ENCODE measurements at regions not wholly inside any gene's neighbourhood (a gene's known extent, or its start where the extent isn't known, plus 50 kb on each side); places are given as distances from the start of the nearest gene placed in this dataset.

DNA sequence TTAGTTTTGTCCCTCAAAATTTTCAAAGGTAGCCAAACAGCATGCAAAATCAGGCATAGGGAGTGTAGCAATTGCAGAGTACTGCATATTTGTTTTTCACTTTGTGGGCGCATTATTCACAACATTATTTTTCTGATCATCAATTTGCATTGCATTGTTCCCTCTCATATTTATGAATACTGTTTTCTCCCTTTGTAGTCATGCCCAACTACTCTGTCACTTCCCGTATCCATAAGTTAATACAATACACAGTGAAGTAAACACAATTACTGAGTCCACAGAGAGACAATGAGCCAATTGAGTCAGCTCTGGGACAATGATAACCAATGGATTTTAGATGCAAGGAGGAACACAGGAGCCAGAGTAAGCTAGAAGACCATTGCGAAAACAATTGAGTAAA, 944.0 kb upstream of the ADGRL4 start:
- no peak overlapping the region for H2AFZ ChIP-seq (ENCODE audit: low read length)
- no TSS peak for BruUV-seq (replicated peaks)
- no peak overlapping the region for H3K4me3 ChIP-seq (replicated peaks in 1 of 3; ENCODE audit: insufficient read depth in 1 of 3, low read depth in 2 of 3, low read length in 3 of 3)
- no peaks in the 10 kb centered on the region for H4K20me1 ChIP-seq (ENCODE audit: insufficient read depth, low read length)
- H3K9me3 ChIP-seq (ENCODE audit: low read length): peaks cover 59% of the 10 kb centered on the region
- 9% methylated on average over 3 of the region's 3 CpGs for WGBS (ENCODE audit: low lambda C conversion rate)
- DNase-seq (ENCODE audit: low spot score) (no peak), ATAC-seq (no peak), FAIRE-seq (no peak)
- no peaks in the 10 kb centered on the region for H3K36me3 ChIP-seq (replicated peaks in 1 of 2; ENCODE audit: control insufficient read depth in 1 of 2, insufficient read depth in 2 of 2, low read length in 2 of 2)
- H3K4me2 ChIP-seq (ENCODE audit: low read depth, low read length): no peak overlapping the region
- no peak overlapping the region for H3K27ac ChIP-seq (ENCODE audit: extremely low read length, insufficient read depth, low read length)
- in situ Hi-C loops (cut with HindIII; ENCODE audit: extremely low pct_ligation_motif_present, low pct_unique_long_range_greater_than_20kb): no loop called here
- intact Hi-C loops (cut with micrococcal nuclease; ENCODE audit: unreplicated experiment): no loop called here
- TF ChIP-seq RARG (CRISPR knock-in tag; IDR thresholded peaks at IDR 0.05; ENCODE audit: low read depth): no peak
- TF ChIP-seq, protein P1, sequence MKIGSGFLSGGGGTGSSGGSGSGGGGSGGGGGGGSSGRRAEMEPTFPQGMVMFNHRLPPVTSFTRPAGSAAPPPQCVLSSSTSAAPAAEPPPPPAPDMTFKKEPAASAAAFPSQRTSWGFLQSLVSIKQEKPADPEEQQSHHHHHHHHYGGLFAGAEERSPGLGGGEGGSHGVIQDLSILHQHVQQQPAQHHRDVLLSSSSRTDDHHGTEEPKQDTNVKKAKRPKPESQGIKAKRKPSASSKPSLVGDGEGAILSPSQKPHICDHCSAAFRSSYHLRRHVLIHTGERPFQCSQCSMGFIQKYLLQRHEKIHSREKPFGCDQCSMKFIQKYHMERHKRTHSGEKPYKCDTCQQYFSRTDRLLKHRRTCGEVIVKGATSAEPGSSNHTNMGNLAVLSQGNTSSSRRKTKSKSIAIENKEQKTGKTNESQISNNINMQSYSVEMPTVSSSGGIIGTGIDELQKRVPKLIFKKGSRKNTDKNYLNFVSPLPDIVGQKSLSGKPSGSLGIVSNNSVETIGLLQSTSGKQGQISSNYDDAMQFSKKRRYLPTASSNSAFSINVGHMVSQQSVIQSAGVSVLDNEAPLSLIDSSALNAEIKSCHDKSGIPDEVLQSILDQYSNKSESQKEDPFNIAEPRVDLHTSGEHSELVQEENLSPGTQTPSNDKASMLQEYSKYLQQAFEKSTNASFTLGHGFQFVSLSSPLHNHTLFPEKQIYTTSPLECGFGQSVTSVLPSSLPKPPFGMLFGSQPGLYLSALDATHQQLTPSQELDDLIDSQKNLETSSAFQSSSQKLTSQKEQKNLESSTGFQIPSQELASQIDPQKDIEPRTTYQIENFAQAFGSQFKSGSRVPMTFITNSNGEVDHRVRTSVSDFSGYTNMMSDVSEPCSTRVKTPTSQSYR (CRISPR knock-in tag; IDR thresholded peaks at IDR 0.05; ENCODE audit: borderline replicate concordance): no peak
- no peak for TF ChIP-seq STAT5B (CRISPR knock-in tag; IDR thresholded peaks at IDR 0.05)
- TF ChIP-seq, protein P2, sequence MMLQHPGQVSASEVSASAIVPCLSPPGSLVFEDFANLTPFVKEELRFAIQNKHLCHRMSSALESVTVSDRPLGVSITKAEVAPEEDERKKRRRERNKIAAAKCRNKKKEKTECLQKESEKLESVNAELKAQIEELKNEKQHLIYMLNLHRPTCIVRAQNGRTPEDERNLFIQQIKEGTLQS (CRISPR knock-in tag; IDR thresholded peaks at IDR 0.05): no peak
- no peaks in the 10 kb centered on the region for H3K4me1 ChIP-seq (ENCODE audit: insufficient read depth, low read length)
- ChIA-PET POLR2A (no interaction called here), CTCF (ENCODE audit: low intra/inter-chr PET ratio, low total read pairs) (no interaction called here)
- no peaks in the 10 kb centered on the region for H3K27me3 ChIP-seq (ENCODE audit: control insufficient read depth in 1 of 2, insufficient read depth in 2 of 2, low read length in 2 of 2)
- no peaks in the 10 kb centered on the region for H3K79me2 ChIP-seq (ENCODE audit: insufficient read depth, low read length)
- no peak overlapping the region for H3K9ac ChIP-seq (ENCODE audit: insufficient read depth, low read depth, low read length)

DNA sequence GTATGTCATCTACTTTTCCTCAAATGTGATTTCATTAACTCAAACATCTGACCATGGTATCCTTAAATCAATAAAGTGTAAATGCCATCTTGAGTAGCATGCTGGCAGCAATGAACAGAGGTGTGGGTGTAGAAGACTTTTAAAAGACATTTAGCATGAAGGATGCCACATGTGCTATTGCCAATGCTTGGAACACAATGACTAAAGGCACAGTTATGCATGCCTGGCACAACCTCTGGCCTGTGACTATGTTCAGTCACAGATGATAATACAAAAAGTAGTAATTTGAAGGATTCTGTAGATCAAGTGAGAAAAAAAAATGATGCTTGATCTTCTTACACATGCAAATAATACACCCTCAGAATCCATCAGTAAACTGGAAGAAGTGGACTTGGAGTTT, 938.9 kb upstream of the ADGRL4 start:
- no peak for TF ChIP-seq CCAR2 (optimal IDR thresholded peaks at IDR 0.05; ENCODE audit: low read depth, low read length)
- TF ChIP-seq PHF20 (CRISPR knock-in tag; IDR thresholded peaks at IDR 0.05): no peak

More for the DNA sequence above, 938.9 kb upstream of the ADGRL4 start:
- H3K27ac ChIP-seq (ENCODE audit: extremely low read length, insufficient read depth, low read length): no peak overlapping the region
- no peak overlapping the region for H2AFZ ChIP-seq (ENCODE audit: low read length)
- DNase-seq (ENCODE audit: low spot score) (no peak), ATAC-seq (no peak), FAIRE-seq (no peak)
- in situ Hi-C loops (cut with HindIII; ENCODE audit: extremely low pct_ligation_motif_present, low pct_unique_long_range_greater_than_20kb): no loop called here
- no peak overlapping the region for H3K4me2 ChIP-seq (ENCODE audit: low read depth, low read length)
- BruUV-seq (replicated peaks): no TSS peak
- no peaks in the 10 kb centered on the region for H3K36me3 ChIP-seq (replicated peaks in 1 of 2; ENCODE audit: control insufficient read depth in 1 of 2, insufficient read depth in 2 of 2, low read length in 2 of 2)
- no peaks in the 10 kb centered on the region for H4K20me1 ChIP-seq (ENCODE audit: insufficient read depth, low read length)
- H3K4me1 ChIP-seq (ENCODE audit: insufficient read depth, low read length): no peaks in the 10 kb centered on the region
- ChIA-PET CTCF (ENCODE audit: low intra/inter-chr PET ratio, low total read pairs) (no interaction called here), POLR2A (no interaction called here)
- H3K27me3 ChIP-seq (ENCODE audit: control insufficient read depth in 1 of 2, insufficient read depth in 2 of 2, low read length in 2 of 2): no peaks in the 10 kb centered on the region
- no peak overlapping the region for H3K4me3 ChIP-seq (replicated peaks in 1 of 3; ENCODE audit: insufficient read depth in 1 of 3, low read depth in 2 of 3, low read length in 3 of 3)
- intact Hi-C loops (cut with micrococcal nuclease; ENCODE audit: unreplicated experiment): no loop called here
- H3K79me2 ChIP-seq (ENCODE audit: insufficient read depth, low read length): no peaks in the 10 kb centered on the region
- H3K9ac ChIP-seq (ENCODE audit: insufficient read depth, low read depth, low read length): no peak overlapping the region
- H3K9me3 ChIP-seq (ENCODE audit: low read length): peaks cover 30% of the 10 kb centered on the region

Data from HepG2 (cell line).